IMR-90 (cell line): ENCODE measurements at regions not wholly inside any gene's neighbourhood (a gene's known extent, or its start where the extent isn't known, plus 50 kb on each side); places are given as distances from the start of the nearest gene placed in this dataset.

ENCODE experiments used
- ATAC-seq: fragments of 200-7000 bp; cut with Tn5 transposase; 2 replicates; pipeline ENCODE4 v1.9.1; 2020; ENCODE audit warnings: low read depth, mild to moderate bottlenecking, moderate library complexity
- BruUV-seq: library from RNA; stranded (reverse); fragments of 400-500 nt; replicated peaks from 2 replicates; lab custom pipeline; 2021; lab: Mats Ljungman, UMichigan
- CTCF ChIA-PET: fragments of 300-600 bp; formaldehyde crosslinking; extraction: SDS; loops from one replicate; lab custom pipeline; 2021; ENCODE audit warnings: antibody characterized with exemption; lab: Yijun Ruan, JAX
- POLR2A ChIA-PET: fragments of 300-600 bp; sonication (Branson Sonifier 250); formaldehyde crosslinking; loops from one replicate; lab custom pipeline; 2022; ENCODE audit warnings: antibody characterized with exemption; ENCODE audit not compliant: unreplicated experiment; lab: Charles Lee
- DNase-seq: peaks from one replicate; pipeline ENCODE4 v3.0.0; 2013
- H2AFZ ChIP-seq: replicated peaks from 2 replicates; pipeline ENCODE3; 2013; ENCODE audit warnings: low read length, mild to moderate bottlenecking; ENCODE audit not compliant: poor library complexity
- H2AK5ac ChIP-seq: 2 replicates; pipeline ENCODE4 v1.6.1; 2013; ENCODE audit warnings: low read depth, low read length, inconsistent platforms
- H2AK9ac ChIP-seq: replicated peaks from 2 replicates; pipeline ENCODE3; 2013; ENCODE audit warnings: mild to moderate bottlenecking, low read depth, low read length, moderate library complexity; ENCODE audit not compliant: poor library complexity
- H2BK120ac ChIP-seq: 2 replicates; pipeline ENCODE4 v1.6.1; 2013; ENCODE audit warnings: low read depth, low read length, inconsistent platforms
- H2BK15ac ChIP-seq: 3 replicates; pipeline ENCODE4 v1.6.1; 2013; ENCODE audit warnings: low read depth, low read length, inconsistent platforms
- H2BK20ac ChIP-seq: 2 replicates; pipeline ENCODE4 v1.6.1; 2013; ENCODE audit warnings: low read depth, mild to moderate bottlenecking, inconsistent platforms, low read length, moderate library complexity
- H2BK5ac ChIP-seq: 2 replicates; pipeline ENCODE4 v1.6.1; 2013; ENCODE audit warnings: mild to moderate bottlenecking, low read depth, low read length, inconsistent platforms; ENCODE audit not compliant: poor library complexity, severe bottlenecking
- H3K14ac ChIP-seq: replicated peaks from 2 replicates; pipeline ENCODE4 v1.6.1; 2013; ENCODE audit warnings: low read depth, low read length, inconsistent platforms
- H3K18ac ChIP-seq: 2 replicates; pipeline ENCODE4 v1.6.1; 2013; ENCODE audit warnings: low read depth, low read length, control low read depth
- H3K23ac ChIP-seq: 2 replicates; pipeline ENCODE4 v1.6.1; 2013; ENCODE audit warnings: low read depth, low read length, inconsistent platforms
- H3K27ac ChIP-seq: 2 replicates; pipeline ENCODE4 v1.5.1; 2013; ENCODE audit warnings: mild to moderate bottlenecking, control low read depth, low read length; ENCODE audit not compliant: insufficient read depth
- H3K27me3 ChIP-seq: 2 replicates; pipeline ENCODE4 v1.6.1; 2013; ENCODE audit warnings: low read length; ENCODE audit not compliant: control insufficient read depth, insufficient read depth
- H3K36me3 ChIP-seq: 2 replicates; pipeline ENCODE4 v1.6.1; 2013; ENCODE audit warnings: low read length, mixed read lengths; ENCODE audit not compliant: control insufficient read depth, insufficient read depth
- H3K4ac ChIP-seq: 2 replicates; pipeline ENCODE4 v1.6.1; 2013; ENCODE audit warnings: low read depth, low read length, inconsistent platforms
- H3K4me1 ChIP-seq: 2 replicates; pipeline ENCODE4 v1.6.1; 2013; ENCODE audit warnings: low read length, mixed read lengths; ENCODE audit not compliant: control insufficient read depth, insufficient read depth
- H3K4me2 ChIP-seq: 2 replicates; pipeline ENCODE4 v1.6.1; 2013; ENCODE audit warnings: low read depth, mild to moderate bottlenecking, control low read depth, low read length, moderate library complexity
- H3K4me3 ChIP-seq: 2 replicates; pipeline ENCODE4 v1.5.1; 2013; ENCODE audit warnings: low read depth, mild to moderate bottlenecking, control low read depth, low read length, moderate library complexity; ENCODE audit not compliant: insufficient read depth
- H3K56ac ChIP-seq: 2 replicates; pipeline ENCODE4 v1.6.1; 2013; ENCODE audit warnings: low read length, inconsistent platforms; ENCODE audit not compliant: insufficient read depth; ENCODE audit errors: extremely low read depth
- H3K79me1 ChIP-seq, 2 experiments: 2 replicates each; pipeline ENCODE4 v1.6.1; 2013; ENCODE audit warnings: low read length in 2 of 2, inconsistent platforms in 1 of 2, low read depth in 1 of 2
- H3K9ac ChIP-seq: 2 replicates; pipeline ENCODE4 v1.6.1; 2013; ENCODE audit warnings: low read depth, low read length, control low read depth
- H3K9me1 ChIP-seq: 2 replicates; pipeline ENCODE4 v1.6.1; 2013; ENCODE audit warnings: low read length, inconsistent platforms; ENCODE audit not compliant: insufficient read depth
- H3K9me3 ChIP-seq: 2 replicates; pipeline ENCODE4 v1.6.1; 2013; ENCODE audit warnings: low read length; ENCODE audit not compliant: control insufficient read depth, insufficient read depth
- H4K20me1 ChIP-seq: 2 replicates; pipeline ENCODE4 v1.6.1; 2013; ENCODE audit warnings: low read length, inconsistent platforms; ENCODE audit not compliant: insufficient read depth
- H4K5ac ChIP-seq: 2 replicates; pipeline ENCODE4 v1.6.1; 2013; ENCODE audit warnings: mild to moderate bottlenecking, low read depth, low read length, control low read depth
- H4K8ac ChIP-seq, 2 experiments: 2 replicates each; pipeline ENCODE4 v1.6.1; 2013; ENCODE audit warnings: low read depth in 2 of 2, low read length in 2 of 2, control low read depth in 1 of 2, inconsistent platforms in 1 of 2
- H4K91ac ChIP-seq: 2 replicates; pipeline ENCODE4 v1.6.1; 2013; ENCODE audit warnings: low read depth, low read length, inconsistent platforms; ENCODE audit not compliant: insufficient read depth
- CHD1 ChIP-seq: IDR thresholded peaks from 2 replicates; pipeline ENCODE4 v1.6.1; 2012; ENCODE audit warnings: low read depth, low read length, improper control_type of control experiment
- CTCF ChIP-seq: conservative IDR thresholded peaks from 2 replicates; pipeline ENCODE4 v1.5.1; 2012; ENCODE audit warnings: mild to moderate bottlenecking, low read depth, low read length, improper control_type of control experiment
- ELK1 ChIP-seq: fragments of 150-350 bp; IDR thresholded peaks from 2 replicates; pipeline ENCODE4 v1.6.1; 2016; ENCODE audit warnings: low read depth, mild to moderate bottlenecking, low read length, moderate library complexity, borderline replicate concordance
- FOS ChIP-seq: fragments of 150-350 bp; IDR thresholded peaks from 2 replicates; pipeline ENCODE4 v1.6.1; 2016; ENCODE audit warnings: low read depth, low read length
- MAFK ChIP-seq: IDR thresholded peaks from 2 replicates; pipeline ENCODE4 v1.6.1; 2012; ENCODE audit warnings: low read depth, low read length, improper control_type of control experiment
- MXI1 ChIP-seq: IDR thresholded peaks from 2 replicates; pipeline ENCODE4 v1.6.1; 2012; ENCODE audit warnings: low read depth, mild to moderate bottlenecking, low read length, moderate library complexity, borderline replicate concordance
- NFE2L2 ChIP-seq: fragments of 150-350 bp; IDR thresholded peaks from 2 replicates; pipeline ENCODE4 v1.6.1; 2016; ENCODE audit warnings: low read depth, mild to moderate bottlenecking, low read length
- RAD21 ChIP-seq: IDR thresholded peaks from 2 replicates; pipeline ENCODE4 v1.6.1; 2012; ENCODE audit warnings: low read length, improper control_type of control experiment
- RCOR1 ChIP-seq: IDR thresholded peaks from 2 replicates; pipeline ENCODE4 v1.6.1; 2012; ENCODE audit warnings: mild to moderate bottlenecking, low read length, improper control_type of control experiment; ENCODE audit not compliant: insufficient replicate concordance
- RFX5 ChIP-seq: IDR thresholded peaks from 2 replicates; pipeline ENCODE4 v1.8.0; 2012; ENCODE audit warnings: low read depth, mild to moderate bottlenecking, low read length, moderate library complexity
- SMC3 ChIP-seq: fragments of 150-350 bp; IDR thresholded peaks from 2 replicates; pipeline ENCODE4 v1.6.1; 2016; ENCODE audit warnings: low read depth, mild to moderate bottlenecking, antibody characterized with exemption, low read length, moderate library complexity
- WGBS, 2 experiments: methylation state at CpG; one replicate each; pipeline versions ENCODE4 v1.1.5 to v1.1.7; 2013; ENCODE audit warnings: missing lambda C conversion rate in 2 of 2; ENCODE audit not compliant: insufficient read length in 1 of 2; ENCODE audit errors: extremely low coverage in 2 of 2; 5-methylcytosine and 5-hydroxymethylcytosine counted together
- dilution Hi-C: fragments of 300-500 bp; cut with HindIII; formaldehyde crosslinking; loops from one replicate; pipeline ENCODE4 v1.14.3; 2018; ENCODE audit warnings: low sequenced_read_pairs; ENCODE audit not compliant: unreplicated experiment
- in situ Hi-C: fragments of 300-500 bp; cut with MboI; formaldehyde crosslinking; loops from 3 replicates; pipeline ENCODE4 v1.14.3; 2019; ENCODE audit warnings: low sequenced_read_pairs, inconsistent platforms, mixed read lengths
- intact Hi-C: fragments of 100-400 bp; cut with micrococcal nuclease; formaldehyde crosslinking; loops from 2 replicates; pipeline ENCODE4 v1.10.0; 2022

DNA sequence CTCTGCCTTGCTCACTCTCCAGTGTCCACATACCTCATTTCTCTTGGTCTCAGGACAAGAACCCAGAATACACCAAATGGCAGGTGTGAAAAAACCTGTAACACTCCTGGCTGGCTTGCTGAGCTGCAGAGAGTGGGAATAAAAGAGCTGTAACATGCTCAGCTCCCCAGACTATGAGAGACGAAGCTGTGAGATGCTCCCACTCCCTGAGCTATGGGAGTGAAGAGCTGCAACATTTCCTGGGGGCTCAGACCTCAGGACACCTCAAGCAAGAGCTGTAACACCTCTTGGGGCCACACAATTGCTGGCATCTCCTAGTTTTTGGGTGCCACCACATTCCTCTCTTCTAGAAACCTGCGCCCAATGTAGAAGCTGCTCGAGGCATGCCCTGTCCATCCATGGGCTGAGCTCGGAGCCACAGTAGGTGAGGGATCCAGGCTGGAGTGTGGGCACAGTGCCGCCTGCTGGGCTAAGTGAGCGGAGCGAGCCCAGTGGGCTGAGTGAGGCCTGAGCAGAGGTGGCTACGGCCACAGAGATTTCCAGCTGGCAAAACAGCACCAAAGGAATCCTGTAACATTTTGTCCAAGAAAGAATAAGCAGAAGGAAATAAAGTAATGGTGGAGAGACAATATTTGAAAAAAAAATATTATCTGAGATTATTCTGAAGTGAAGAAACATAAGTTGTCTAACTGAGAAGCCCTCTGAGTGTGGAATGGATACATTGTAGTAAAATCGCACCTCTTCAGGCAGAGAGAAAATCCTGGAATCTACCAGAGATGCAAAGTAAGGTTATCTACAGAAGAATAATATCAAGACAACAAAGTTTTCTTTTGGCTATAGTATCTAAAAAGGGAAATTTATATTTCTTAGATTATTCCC, 186.2 kb upstream of the PCDH9 start:
- DNase-seq, result peak; percentile 29

More for the DNA sequence above, 186.2 kb upstream of the PCDH9 start:
- Histone ChIP-seq H2BK15ac (no peak overlapping the region), H4K91ac (no peak overlapping the region), H3K9ac (no peak overlapping the region), H3K14ac (no peak overlapping the region), H3K27ac (no peak overlapping the region), H4K5ac (no peak overlapping the region), H3K79me1 (no peaks in the 10 kb centered on the region), H3K23ac (no peak overlapping the region), H2BK120ac (no peak overlapping the region), H2BK5ac (no peak overlapping the region), H2AFZ (peak overlapping the region; percentile 79), H3K18ac (no peak overlapping the region), H3K56ac (no peak overlapping the region), H3K36me3 (no peaks in the 10 kb centered on the region), H3K27me3 (no peaks in the 10 kb centered on the region), H3K4me3 (no peak overlapping the region), H3K4me1 (no peaks in the 10 kb centered on the region), H2AK5ac (no peak overlapping the region), H3K9me1 (no peaks in the 10 kb centered on the region), H3K4ac (no peak overlapping the region), H3K9me3 (no peaks in the 10 kb centered on the region), H3K4me2 (no peak overlapping the region), H2BK20ac (no peak overlapping the region), H2AK9ac (no peak overlapping the region), H4K20me1 (no peaks in the 10 kb centered on the region), H4K8ac (no peak overlapping the region)
- dilution Hi-C loops, result no loop called here
- no TSS peak for BruUV-seq
- no peak for TF ChIP-seq NFE2L2
- no peak for TF ChIP-seq FOS
- peak; percentile 60 for TF ChIP-seq SMC3
- TF ChIP-seq RFX5, result no peak
- no peak for TF ChIP-seq MXI1
- no peak for TF ChIP-seq CHD1
- no peak for TF ChIP-seq MAFK
- no peak for TF ChIP-seq RCOR1
- no peak for TF ChIP-seq ELK1
- peak; percentile 80 for TF ChIP-seq RAD21
- TF ChIP-seq CTCF, result peak; percentile 73
- ChIA-PET POLR2A (no interaction called here), CTCF (interaction anchor here (0.5 to 1.1 kb wide), 10 partner anchors 9 to 185 kb away, joined by 3 to 7 read pairs (median 4); no protein-coding TSS in a partner anchor)
- in situ Hi-C loops, result loop anchor here (10.0 kb wide), 1 partner anchor 171 kb away; no protein-coding TSS in a partner anchor
- peak; percentile 97 for ATAC-seq
- intact Hi-C loops, result loop anchor here (2.0 to 5.0 kb wide), 2 partner anchors 185 to 1759 kb away; partner anchors contain the start of gene PCDH9
- WGBS, 2 experiments, result 21% methylated on average over 3 of the region's 9 CpGs; no CpG with 5 or more reads in 1 of the 2 experiments
